Heart left ventricle (tissue), 16 donors: ENCODE measurements at regions not wholly inside any gene's neighbourhood (a gene's known extent, or its start where the extent isn't known, plus 50 kb on each side); places are given as distances from the start of the nearest gene placed in this dataset.

Experiments used
- ATAC-seq, 4 donors: fragments of 200-7000 bp; cut with Tn5 transposase; one replicate each; pipeline ENCODE4 v1.9.1; 2020 to 2022; ENCODE audit warnings: moderate library complexity in 4 of 4, mild to moderate bottlenecking in 3 of 4, moderate number of reproducible peaks in 1 of 4
- DNase-seq, 5 donors: peaks; one replicate each; pipeline ENCODE4 v3.0.0-alpha.2; 2020
- H3K27ac ChIP-seq, 12 donors: fragments of 200-600 bp; sonication (generic) in 4 of 12; one replicate each; pipeline versions ENCODE4 v1.5.0 to v1.8.0; 2016 to 2022; ENCODE audit warnings: mild to moderate bottlenecking in 2 of 12
- H3K27me3 ChIP-seq, 9 donors: fragments of 200-600 bp; sonication (generic) in 2 of 9; one replicate each; pipeline versions ENCODE4 v1.5.1 to v1.8.0; 2016 to 2022; ENCODE audit warnings: mild to moderate bottlenecking in 3 of 9
- H3K36me3 ChIP-seq, 9 donors: fragments of 200-600 bp; sonication (generic) in 2 of 9; one replicate each; pipeline versions ENCODE4 v1.5.0 to v1.8.0; 2018 to 2022; ENCODE audit warnings: mild to moderate bottlenecking in 2 of 9
- H3K4me1 ChIP-seq, 12 donors: fragments of 200-600 bp; sonication (generic) in 4 of 12; one replicate each; pipeline versions ENCODE4 v1.5.0 to v1.8.0; 2016 to 2022; ENCODE audit warnings: mild to moderate bottlenecking in 3 of 12
- H3K4me3 ChIP-seq, 12 donors: fragments of 200-600 bp; sonication (generic) in 4 of 12; one replicate each; pipeline versions ENCODE4 v1.5.0 to v1.8.0; 2017 to 2022; ENCODE audit warnings: mild to moderate bottlenecking in 9 of 12, moderate library complexity in 4 of 12
- H3K9me3 ChIP-seq, 12 donors: fragments of 200-600 bp; sonication (generic) in 4 of 12; one replicate each; pipeline versions ENCODE4 v1.5.0 to v1.8.0; 2016 to 2022; ENCODE audit warnings: mild to moderate bottlenecking in 1 of 12
- POLR2A ChIP-seq, 2 donors: fragments of 450-650 bp; IDR thresholded peaks; one replicate each; pipeline ENCODE4 v1.6.1; 2017; ENCODE audit warnings: antibody characterized with exemption in 2 of 2, mild to moderate bottlenecking in 2 of 2, moderate library complexity in 2 of 2
- whole genome bisulfite sequencing, 4 donors: extraction: QIAGEN DNeasy Blood & Tissue Kit in 2 of 4; methylation state at CpG; one replicate each; pipeline versions ENCODE4 v1.1.5 to v1.1.7; 2013 to 2018; 5-methylcytosine and 5-hydroxymethylcytosine counted together
- intact Hi-C, 10 donors: fragments of 100-400 bp; cut with DNase I; formaldehyde crosslinking; loops; one replicate each; pipeline versions ENCODE4 v1.11.1 to v1.14.2; 2022
- TF ChIP-seq, protein P1 (sequence below), 12 donors: fragments of 200-600 bp; sonication (generic) in 4 of 12; IDR thresholded peaks; one replicate each; pipeline versions ENCODE4 v1.5.0 to v1.8.0; 2018 to 2022; ENCODE audit warnings: antibody characterized with exemption in 12 of 12, mild to moderate bottlenecking in 5 of 12
- donor health status: ischemic (EF 13 %, LVEDD 7.1; RV severe dilation, severe dysfunction).
- donor health status: healthy with polysubstance abuse.
- donor health status: DM: no; HTN: yes; CAD: no.
- donor health status: DM: no; HTN: no; CAD: no.
- donor health status: ischemic (EF 25% LVEDD 6.9; RV normal size, moderate dysfunction).
- donor health status: ischemic (EF 25% LVEDD 5.7; RV mildly dilated, moderate dysfunction).
- donor health status: healthy.
- donor health status: DM: yes; HTN: yes; CAD: no.
- donor health status: ischemic (EF 35%, LVEDD 5.7; RV mildly dilated, moderate dysfunction).
- donor health status: nonischemic (EF 11% LVEDD 7.7; RV severe dilation, severe dysfunction).
- donor health status: DM: yes; HTN: yes; CAD: no.
- donor health status: PGD.
- donor health status: ischemic (EF 29% LVEDD 5.4; RV normal size, mild dysfunction).
- donor health status: nonischemic (EF 23%, LVEDD 6.1; RV moderate dilation, normal function).

DNA sequence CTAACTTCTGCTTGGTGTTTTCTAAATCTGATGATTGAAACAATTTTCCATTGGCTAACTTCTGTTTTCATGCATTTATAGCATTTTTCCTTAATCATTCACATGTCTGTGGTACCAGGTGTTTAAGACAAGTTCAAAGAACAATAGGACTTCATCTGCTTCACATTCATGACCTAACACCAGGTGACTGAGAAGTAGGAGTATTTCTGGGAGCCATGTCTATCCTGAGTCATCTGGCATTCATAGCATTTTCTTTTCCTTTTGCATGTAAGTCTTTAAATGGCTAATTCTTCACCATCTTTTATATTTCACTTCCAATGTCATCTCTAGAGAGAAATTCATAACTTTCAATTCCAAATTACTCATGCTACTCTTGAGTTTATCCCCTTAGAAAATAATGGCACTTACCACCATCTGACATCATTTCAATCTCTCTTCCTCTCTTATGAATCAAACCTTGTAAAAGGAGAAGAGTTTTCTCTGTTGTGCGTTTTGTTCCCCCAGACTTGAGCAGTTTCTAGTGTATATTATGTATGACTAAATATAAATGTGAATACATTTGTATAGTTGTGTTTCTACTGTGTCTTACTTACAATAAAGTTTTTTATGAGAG is 1196.1 kb upstream of the CDH9 start:
- TF ChIP-seq POLR2A (IDR thresholded peaks at IDR 0.05) = no peak
- TF ChIP-seq, protein P1, sequence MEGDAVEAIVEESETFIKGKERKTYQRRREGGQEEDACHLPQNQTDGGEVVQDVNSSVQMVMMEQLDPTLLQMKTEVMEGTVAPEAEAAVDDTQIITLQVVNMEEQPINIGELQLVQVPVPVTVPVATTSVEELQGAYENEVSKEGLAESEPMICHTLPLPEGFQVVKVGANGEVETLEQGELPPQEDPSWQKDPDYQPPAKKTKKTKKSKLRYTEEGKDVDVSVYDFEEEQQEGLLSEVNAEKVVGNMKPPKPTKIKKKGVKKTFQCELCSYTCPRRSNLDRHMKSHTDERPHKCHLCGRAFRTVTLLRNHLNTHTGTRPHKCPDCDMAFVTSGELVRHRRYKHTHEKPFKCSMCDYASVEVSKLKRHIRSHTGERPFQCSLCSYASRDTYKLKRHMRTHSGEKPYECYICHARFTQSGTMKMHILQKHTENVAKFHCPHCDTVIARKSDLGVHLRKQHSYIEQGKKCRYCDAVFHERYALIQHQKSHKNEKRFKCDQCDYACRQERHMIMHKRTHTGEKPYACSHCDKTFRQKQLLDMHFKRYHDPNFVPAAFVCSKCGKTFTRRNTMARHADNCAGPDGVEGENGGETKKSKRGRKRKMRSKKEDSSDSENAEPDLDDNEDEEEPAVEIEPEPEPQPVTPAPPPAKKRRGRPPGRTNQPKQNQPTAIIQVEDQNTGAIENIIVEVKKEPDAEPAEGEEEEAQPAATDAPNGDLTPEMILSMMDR (IDR thresholded peaks at IDR 0.05) = no peak
- ATAC-seq (no peak), DNase-seq (no peak)
- no peak overlapping the region for H3K27ac ChIP-seq
- no peak overlapping the region for H3K4me3 ChIP-seq
- no peaks in the 10 kb centered on the region for H3K27me3 ChIP-seq
- WGBS, 4 donors = 58 to 80% (median 66%) methylated on average over 1 of the region's 1 CpG
- intact Hi-C loops = no loop called here
- no peaks in the 10 kb centered on the region for H3K4me1 ChIP-seq
- H3K36me3 ChIP-seq = no peaks in the 10 kb centered on the region
- H3K9me3 ChIP-seq = peaks cover 0 to 4% (median 0%) of the 10 kb centered on the region in 12 donors

DNA sequence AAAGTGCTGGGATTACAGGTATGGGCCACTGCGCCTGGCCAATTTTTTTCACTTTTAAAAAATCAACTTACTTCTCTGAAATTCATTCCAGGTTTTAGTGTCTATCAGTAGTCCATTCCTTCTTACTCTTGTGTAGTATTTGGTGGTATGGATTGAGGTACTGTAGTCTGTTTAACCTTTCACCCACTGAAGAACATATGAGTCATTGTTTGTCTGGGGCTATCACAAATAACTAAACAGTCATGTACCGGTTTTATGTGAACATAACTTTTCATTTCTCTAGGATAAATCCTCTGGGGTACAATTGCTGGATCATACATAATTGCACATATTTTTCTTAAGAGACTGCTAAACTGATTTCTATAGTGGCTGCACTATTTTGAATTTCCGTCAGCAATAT is 1188.0 kb upstream of the CDH9 start:
- 80 to 89% (median 86%) methylated on average over 3 of the region's 3 CpGs for WGBS, 4 donors
- no peak for DNase-seq
- H3K27ac ChIP-seq = no peak overlapping the region
- ATAC-seq = no peak
- no peak overlapping the region for H3K4me3 ChIP-seq
- H3K27me3 ChIP-seq = no peaks in the 10 kb centered on the region
- H3K9me3 ChIP-seq = no peaks in the 10 kb centered on the region
- TF ChIP-seq, protein P1 (IDR thresholded peaks at IDR 0.05) = no peak
- intact Hi-C loops = no loop called here
- no peaks in the 10 kb centered on the region for H3K36me3 ChIP-seq
- H3K4me1 ChIP-seq = no peaks in the 10 kb centered on the region

DNA sequence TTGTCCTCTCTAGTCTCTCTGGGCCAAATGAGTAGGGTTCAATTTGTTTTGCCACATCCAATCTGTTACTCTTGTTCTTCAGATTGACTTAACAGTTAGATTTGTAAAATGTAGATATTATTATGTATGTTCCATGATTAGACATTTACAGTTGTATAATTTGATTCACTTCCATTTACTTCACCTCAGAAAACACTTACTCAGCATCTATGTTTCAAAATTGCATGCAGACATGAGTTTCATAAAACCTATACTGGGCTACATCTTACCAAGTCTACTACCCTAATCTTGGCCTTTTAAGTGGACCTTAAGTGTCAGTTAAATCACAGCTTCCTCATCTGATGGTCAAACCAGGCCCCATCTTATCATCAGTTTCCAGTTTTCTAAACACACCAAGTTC is 1181.2 kb upstream of the CDH9 start:
- TF ChIP-seq POLR2A (IDR thresholded peaks at IDR 0.05) = no peak
- TF ChIP-seq, protein P1 (IDR thresholded peaks at IDR 0.05) = no peak
- H3K36me3 ChIP-seq = no peaks in the 10 kb centered on the region
- DNase-seq (no peak), ATAC-seq (no peak)
- no peak overlapping the region for H3K27ac ChIP-seq
- intact Hi-C loops = no loop called here
- no peaks in the 10 kb centered on the region for H3K4me1 ChIP-seq
- no peaks in the 10 kb centered on the region for H3K27me3 ChIP-seq
- no peak overlapping the region for H3K4me3 ChIP-seq
- peaks cover 0 to 3% (median 0%) of the 10 kb centered on the region in 12 donors for H3K9me3 ChIP-seq

DNA sequence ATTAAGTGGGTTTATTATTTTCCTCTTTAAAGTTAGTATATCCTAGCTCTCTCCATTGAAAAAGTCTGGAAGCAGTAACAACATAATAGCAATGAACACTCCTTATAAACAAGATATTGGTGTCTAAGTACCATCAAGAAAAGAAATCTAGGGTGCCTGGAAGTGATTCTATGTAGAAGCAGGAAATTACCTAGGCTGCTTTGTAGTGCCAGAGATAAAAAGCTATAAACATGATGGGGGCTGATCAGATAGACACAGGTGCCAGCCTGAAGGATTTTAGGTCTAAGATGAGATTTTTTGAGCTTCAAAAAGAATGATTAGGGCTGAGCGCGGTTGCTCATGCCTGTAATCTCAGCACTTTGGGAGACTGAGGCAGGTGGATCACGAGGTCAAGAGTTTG is 1179.3 kb upstream of the CDH9 start:
- TF ChIP-seq, protein P1 (IDR thresholded peaks at IDR 0.05) = no peak
- no peak for TF ChIP-seq POLR2A (IDR thresholded peaks at IDR 0.05)
- Histone ChIP-seq H3K9me3 (peaks cover 0 to 3% (median 0%) of the 10 kb centered on the region in 12 donors), H3K4me3 (no peak overlapping the region), H3K27me3 (no peaks in the 10 kb centered on the region), H3K36me3 (no peaks in the 10 kb centered on the region), H3K4me1 (no peaks in the 10 kb centered on the region), H3K27ac (no peak overlapping the region)
- DNase-seq (no peak), ATAC-seq (no peak)
- intact Hi-C loops = no loop called here
- WGBS, 4 donors = 79 to 86% (median 82%) methylated on average over 3 of the region's 3 CpGs
